ENCODE measurements at regions not wholly inside any gene's neighbourhood (a gene's known extent, or its start where the extent isn't known, plus 50 kb on each side); places are given as distances from the start of the nearest gene placed in this dataset.

- Mint-ChIP-seq H3K27me3 (no peaks in the 10 kb centered on the region), H3K9me3 (ENCODE audit: low read depth) (no peaks in the 10 kb centered on the region), H3K36me3 (no peaks in the 10 kb centered on the region)
These were observed 253.8 kb downstream of the TNS1 start for GRCh38 chr2:217749008-217749407.

GRCh38 chr2:217746808-217747207 lies 256.0 kb downstream of the TNS1 start:
- H3K27ac Mint-ChIP-seq, result no peak overlapping the region
- no peaks in the 10 kb centered on the region for H3K27me3 Mint-ChIP-seq
- no peaks in the 10 kb centered on the region for H3K36me3 Mint-ChIP-seq
- no peaks in the 10 kb centered on the region for H3K9me3 Mint-ChIP-seq (ENCODE audit: low read depth)
- no peak overlapping the region for H3K4me3 Mint-ChIP-seq
- no peaks in the 10 kb centered on the region for H3K4me1 Mint-ChIP-seq (ENCODE audit: low read depth)

More at GRCh38 chr2:217749008-217749407, 253.8 kb downstream of the TNS1 start:
- Mint-ChIP-seq H3K27ac (no peak overlapping the region), H3K4me1 (ENCODE audit: low read depth) (peaks cover 3% of the 10 kb centered on the region), H3K4me3 (no peak overlapping the region)

- H3K36me3 Mint-ChIP-seq, result no peaks in the 10 kb centered on the region
- H3K9me3 Mint-ChIP-seq (ENCODE audit: low read depth), result no peaks in the 10 kb centered on the region
- H3K4me1 Mint-ChIP-seq (ENCODE audit: low read depth), result no peaks in the 10 kb centered on the region
- H3K27me3 Mint-ChIP-seq, result no peaks in the 10 kb centered on the region
- no peak overlapping the region for H3K27ac Mint-ChIP-seq
- no peak overlapping the region for H3K4me3 Mint-ChIP-seq
These were observed 258.6 kb downstream of the TNS1 start for GRCh38 chr2:217743966-217744761.

GRCh38 chr2:217743407-217743806 lies 259.4 kb downstream of the TNS1 start:
- H3K4me3 Mint-ChIP-seq, result no peak overlapping the region
- H3K4me1 Mint-ChIP-seq (ENCODE audit: low read depth), result no peaks in the 10 kb centered on the region
- no peaks in the 10 kb centered on the region for H3K27me3 Mint-ChIP-seq
- H3K36me3 Mint-ChIP-seq, result no peaks in the 10 kb centered on the region
- H3K27ac Mint-ChIP-seq, result no peak overlapping the region
- H3K9me3 Mint-ChIP-seq (ENCODE audit: low read depth), result no peaks in the 10 kb centered on the region

GRCh38 chr2:217742841-217743240 lies 260.0 kb downstream of the TNS1 start:
- no peaks in the 10 kb centered on the region for H3K36me3 Mint-ChIP-seq
- no peak overlapping the region for H3K4me3 Mint-ChIP-seq
- H3K27ac Mint-ChIP-seq, result no peak overlapping the region
- no peaks in the 10 kb centered on the region for H3K27me3 Mint-ChIP-seq
- H3K9me3 Mint-ChIP-seq (ENCODE audit: low read depth), result no peaks in the 10 kb centered on the region
- H3K4me1 Mint-ChIP-seq (ENCODE audit: low read depth), result no peaks in the 10 kb centered on the region

GRCh38 chr2:217742276-217742675 lies 260.5 kb downstream of the TNS1 start:
- no peak overlapping the region for H3K4me3 Mint-ChIP-seq
- no peak overlapping the region for H3K27ac Mint-ChIP-seq
- no peaks in the 10 kb centered on the region for H3K36me3 Mint-ChIP-seq
- H3K27me3 Mint-ChIP-seq, result no peaks in the 10 kb centered on the region
- no peaks in the 10 kb centered on the region for H3K4me1 Mint-ChIP-seq (ENCODE audit: low read depth)
- no peaks in the 10 kb centered on the region for H3K9me3 Mint-ChIP-seq (ENCODE audit: low read depth)

- H3K36me3 Mint-ChIP-seq, result no peaks in the 10 kb centered on the region
- H3K9me3 Mint-ChIP-seq (ENCODE audit: low read depth), result no peaks in the 10 kb centered on the region
- H3K4me3 Mint-ChIP-seq, result no peak overlapping the region
- H3K4me1 Mint-ChIP-seq (ENCODE audit: low read depth), result peaks cover 3% of the 10 kb centered on the region
- no peak overlapping the region for H3K27ac Mint-ChIP-seq
- no peaks in the 10 kb centered on the region for H3K27me3 Mint-ChIP-seq
These were observed 261.3 kb downstream of the TNS1 start for GRCh38 chr2:217741381-217741955.

GRCh38 chr2:217740756-217741155 lies 262.0 kb downstream of the TNS1 start:
- no peaks in the 10 kb centered on the region for H3K9me3 Mint-ChIP-seq (ENCODE audit: low read depth)
- H3K4me3 Mint-ChIP-seq, result no peak overlapping the region
- H3K36me3 Mint-ChIP-seq, result no peaks in the 10 kb centered on the region
- no peaks in the 10 kb centered on the region for H3K27me3 Mint-ChIP-seq
- peaks cover 3% of the 10 kb centered on the region for H3K4me1 Mint-ChIP-seq (ENCODE audit: low read depth)
- no peak overlapping the region for H3K27ac Mint-ChIP-seq

- no peak overlapping the region for H3K4me3 Mint-ChIP-seq
- H3K4me1 Mint-ChIP-seq (ENCODE audit: low read depth), result peaks cover 9% of the 10 kb centered on the region
- H3K27ac Mint-ChIP-seq, result no peak overlapping the region
- H3K36me3 Mint-ChIP-seq, result no peaks in the 10 kb centered on the region
- no peaks in the 10 kb centered on the region for H3K27me3 Mint-ChIP-seq
- no peaks in the 10 kb centered on the region for H3K9me3 Mint-ChIP-seq (ENCODE audit: low read depth)
These were observed 262.6 kb downstream of the TNS1 start for GRCh38 chr2:217740178-217740577.

GRCh38 chr2:217739741-217740140 lies 263.1 kb downstream of the TNS1 start:
- Mint-ChIP-seq H3K4me3 (no peak overlapping the region), H3K27ac (no peak overlapping the region)

GRCh38 chr2:217738061-217738460 lies 264.7 kb downstream of the TNS1 start:
- no peaks in the 10 kb centered on the region for H3K9me3 Mint-ChIP-seq (ENCODE audit: low read depth)
- H3K4me3 Mint-ChIP-seq, result no peak overlapping the region
- H3K27me3 Mint-ChIP-seq, result no peaks in the 10 kb centered on the region
- H3K27ac Mint-ChIP-seq, result no peak overlapping the region
- H3K4me1 Mint-ChIP-seq (ENCODE audit: low read depth), result peaks cover 26% of the 10 kb centered on the region
- no peaks in the 10 kb centered on the region for H3K36me3 Mint-ChIP-seq

More at GRCh38 chr2:217739741-217740140, 263.1 kb downstream of the TNS1 start:
- H3K4me1 Mint-ChIP-seq (ENCODE audit: low read depth), result peaks cover 13% of the 10 kb centered on the region
- H3K9me3 Mint-ChIP-seq (ENCODE audit: low read depth), result no peaks in the 10 kb centered on the region
- no peaks in the 10 kb centered on the region for H3K36me3 Mint-ChIP-seq
- no peaks in the 10 kb centered on the region for H3K27me3 Mint-ChIP-seq

GRCh38 chr2:217736776-217737550 lies 265.8 kb downstream of the TNS1 start:
- Mint-ChIP-seq H3K27ac (no peak overlapping the region), H3K36me3 (no peaks in the 10 kb centered on the region), H3K4me1 (ENCODE audit: low read depth) (peaks cover 26% of the 10 kb centered on the region), H3K27me3 (no peaks in the 10 kb centered on the region), H3K4me3 (no peak overlapping the region), H3K9me3 (ENCODE audit: low read depth) (no peaks in the 10 kb centered on the region)

- Mint-ChIP-seq H3K27ac (no peak overlapping the region), H3K36me3 (no peaks in the 10 kb centered on the region), H3K27me3 (no peaks in the 10 kb centered on the region), H3K4me3 (no peak overlapping the region), H3K4me1 (ENCODE audit: low read depth) (peaks cover 26% of the 10 kb centered on the region), H3K9me3 (ENCODE audit: low read depth) (no peaks in the 10 kb centered on the region)
These were observed 266.9 kb downstream of the TNS1 start for GRCh38 chr2:217735899-217736298.

- no peak overlapping the region for H3K4me3 Mint-ChIP-seq
- no peaks in the 10 kb centered on the region for H3K27me3 Mint-ChIP-seq
- peaks cover 26% of the 10 kb centered on the region for H3K4me1 Mint-ChIP-seq (ENCODE audit: low read depth)
- H3K27ac Mint-ChIP-seq, result peak overlapping the region; percentile 12
- H3K36me3 Mint-ChIP-seq, result no peaks in the 10 kb centered on the region
- H3K9me3 Mint-ChIP-seq (ENCODE audit: low read depth), result no peaks in the 10 kb centered on the region
These were observed 267.8 kb downstream of the TNS1 start for GRCh38 chr2:217735034-217735433.

GRCh38 chr2:217733461-217733860 lies 269.3 kb downstream of the TNS1 start:
- no peaks in the 10 kb centered on the region for H3K36me3 Mint-ChIP-seq
- H3K27me3 Mint-ChIP-seq, result no peaks in the 10 kb centered on the region
- no peak overlapping the region for H3K4me3 Mint-ChIP-seq
- H3K27ac Mint-ChIP-seq, result no peak overlapping the region
- peaks cover 26% of the 10 kb centered on the region for H3K4me1 Mint-ChIP-seq (ENCODE audit: low read depth)
- no peaks in the 10 kb centered on the region for H3K9me3 Mint-ChIP-seq (ENCODE audit: low read depth)
